GM23338 (cell line): ENCODE measurements at regions not wholly inside any gene's neighbourhood (a gene's known extent, or its start where the extent isn't known, plus 50 kb on each side); places are given as distances from the start of the nearest gene placed in this dataset.

Source experiments
- ATAC-seq: fragments of 200-7000 bp; cut with Tn5 transposase; 3 replicates; pipeline ENCODE4 v1.9.1; 2020
- DNase-seq: peaks from one replicate; pipeline ENCODE4 v3.0.0-alpha.2; 2015; ENCODE audit warnings: low spot score
- H2AFZ ChIP-seq: fragments of 200-600 bp; sonication (generic); 2 replicates; pipeline ENCODE4 v1.8.0; 2016; ENCODE audit warnings: antibody characterized with exemption, mild to moderate bottlenecking, moderate library complexity
- H3F3A ChIP-seq: fragments of 200-600 bp; sonication (generic); replicated peaks from 2 replicates; pipeline ENCODE4 v1.8.0; 2017; ENCODE audit warnings: antibody characterized with exemption, mixed run types, low read depth
- H3K27ac ChIP-seq: fragments of 200-600 bp; sonication (generic); 2 replicates; pipeline ENCODE4 v1.6.1; 2016; ENCODE audit warnings: low read depth
- H3K27me3 ChIP-seq: fragments of 200-600 bp; sonication (generic); 2 replicates; pipeline ENCODE4 v1.8.0; 2016; ENCODE audit warnings: mild to moderate bottlenecking, mixed run types, moderate library complexity; ENCODE audit not compliant: insufficient read depth
- H3K36me3 ChIP-seq: fragments of 200-600 bp; sonication (generic); 2 replicates; pipeline ENCODE4 v1.8.0; 2016; ENCODE audit warnings: mild to moderate bottlenecking; ENCODE audit not compliant: insufficient read depth
- H3K4me1 ChIP-seq: fragments of 200-600 bp; sonication (generic); 2 replicates; pipeline ENCODE4 v1.8.0; 2016; ENCODE audit warnings: mild to moderate bottlenecking, moderate library complexity; ENCODE audit not compliant: insufficient read depth
- H3K4me2 ChIP-seq: fragments of 200-600 bp; sonication (generic); 2 replicates; pipeline ENCODE4 v1.7.1; 2017; ENCODE audit warnings: mixed run types
- H3K4me3 ChIP-seq: fragments of 200-600 bp; sonication (generic); 2 replicates; pipeline ENCODE4 v1.6.1; 2016; ENCODE audit warnings: mixed run types
- H3K79me2 ChIP-seq: fragments of 200-600 bp; sonication (generic); replicated peaks from 2 replicates; pipeline ENCODE4 v1.8.0; 2017; ENCODE audit warnings: mild to moderate bottlenecking; ENCODE audit not compliant: insufficient read depth
- H3K9me2 ChIP-seq: fragments of 200-600 bp; sonication (generic); 2 replicates; pipeline ENCODE4 v1.8.0; 2017; ENCODE audit not compliant: insufficient read depth
- H4K20me1 ChIP-seq: fragments of 200-600 bp; sonication (generic); replicated peaks from 2 replicates; pipeline ENCODE4 v1.8.0; 2017; ENCODE audit warnings: mild to moderate bottlenecking; ENCODE audit not compliant: insufficient read depth
- H3K27ac Mint-ChIP-seq: 2 replicates; pipeline ENCODE4 v1.8.0; 2020; ENCODE audit warnings: inconsistent platforms, mild to moderate bottlenecking, moderate library complexity, mixed read lengths
- H3K27me3 Mint-ChIP-seq: 3 replicates; pipeline ENCODE4 v1.8.0; 2022; ENCODE audit warnings: low read depth, mild to moderate bottlenecking, moderate library complexity, mixed read lengths, inconsistent platforms; ENCODE audit not compliant: insufficient read depth, poor library complexity
- H3K36me3 Mint-ChIP-seq: 3 replicates; pipeline ENCODE4 v1.8.0; 2021; ENCODE audit warnings: low read depth, mild to moderate bottlenecking, inconsistent platforms, moderate library complexity, mixed read lengths
- H3K4me1 Mint-ChIP-seq: 3 replicates; pipeline ENCODE4 v1.8.0; 2020; ENCODE audit warnings: mild to moderate bottlenecking, inconsistent platforms, mixed read lengths
- H3K4me3 Mint-ChIP-seq: 3 replicates; pipeline ENCODE4 v1.8.0; 2021; ENCODE audit warnings: moderate library complexity, mild to moderate bottlenecking, inconsistent platforms, mixed read lengths
- H3K9me3 Mint-ChIP-seq: 3 replicates; pipeline ENCODE4 v1.8.0; 2020; ENCODE audit warnings: moderate library complexity, mild to moderate bottlenecking, inconsistent platforms, mixed read lengths
- CREB1 ChIP-seq: fragments of 250-450 bp; sonication (Bioruptor Pico); IDR thresholded peaks from 2 replicates; pipeline ENCODE4 v1.5.0; 2020; ENCODE audit warnings: low read depth, mild to moderate bottlenecking, moderate library complexity
- ETS1 ChIP-seq: IDR thresholded peaks from 2 replicates; pipeline ENCODE4 v1.6.1; 2016; ENCODE audit warnings: antibody characterized with exemption
- EZH2 ChIP-seq: fragments of 200-600 bp; sonication (generic); IDR thresholded peaks from one replicate; pipeline ENCODE4 v1.8.0; 2017; ENCODE audit warnings: antibody characterized with exemption, mild to moderate bottlenecking, low read depth; ENCODE audit not compliant: unreplicated experiment
- JUNB ChIP-seq: IDR thresholded peaks from one replicate; pipeline ENCODE4 v1.6.1; 2016; ENCODE audit warnings: antibody characterized with exemption; ENCODE audit not compliant: unreplicated experiment
- NANOG ChIP-seq: IDR thresholded peaks from 2 replicates; pipeline ENCODE4 v1.6.1; 2016; ENCODE audit warnings: antibody characterized with exemption, borderline replicate concordance
- STAT1 ChIP-seq: IDR thresholded peaks from one replicate; pipeline ENCODE4 v1.6.1; 2016; ENCODE audit warnings: antibody characterized with exemption; ENCODE audit not compliant: unreplicated experiment
- ZNF114 ChIP-seq: fragments of 250-450 bp; sonication (Bioruptor Pico); IDR thresholded peaks from 2 replicates; pipeline ENCODE4 v1.5.0; 2020; ENCODE audit warnings: mild to moderate bottlenecking, moderate library complexity
- ZNF331 ChIP-seq: fragments of 250-450 bp; sonication (Bioruptor Pico); IDR thresholded peaks from 2 replicates; pipeline ENCODE4 v1.5.0; 2020; ENCODE audit warnings: low read depth, mild to moderate bottlenecking, moderate library complexity

DNA sequence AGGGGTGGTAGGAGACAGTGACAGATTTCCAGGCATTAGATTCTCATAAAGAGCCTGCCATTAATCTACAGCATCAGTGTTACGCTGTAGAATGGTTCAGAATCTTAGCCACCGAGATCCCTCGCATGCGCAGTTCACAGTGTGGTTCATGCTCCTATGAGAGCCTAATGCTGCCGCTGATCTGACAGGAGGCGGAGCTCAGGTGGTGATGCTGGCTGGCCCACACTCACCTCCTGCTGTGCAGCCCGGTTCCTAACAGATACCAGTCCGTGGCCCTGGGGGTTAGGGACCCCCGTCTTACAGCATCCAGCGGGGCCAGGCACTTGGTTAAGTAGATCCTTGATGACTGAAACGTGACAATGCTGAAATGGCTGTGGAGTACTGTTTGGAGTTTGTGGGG lies 163.6 kb upstream of the C1orf21 start:
- Histone ChIP-seq H3K27ac (no peak overlapping the region), H3K27me3 (peaks cover 29% of the 10 kb centered on the region), H3K4me3 (no peak overlapping the region), H3K9me2 (no peaks in the 10 kb centered on the region), H3K79me2 (no peaks in the 10 kb centered on the region), H3K36me3 (no peaks in the 10 kb centered on the region), H4K20me1 (no peaks in the 10 kb centered on the region), H3K4me1 (no peaks in the 10 kb centered on the region), H2AFZ (no peak overlapping the region), H3F3A (no peaks in the 10 kb centered on the region), H3K4me2 (no peak overlapping the region)
- DNase-seq (peak; percentile 70), ATAC-seq (peak; percentile 81)
- Mint-ChIP-seq H3K4me3 (no peak overlapping the region), H3K27me3 (peaks cover 17% of the 10 kb centered on the region), H3K27ac (no peak overlapping the region), H3K36me3 (no peaks in the 10 kb centered on the region), H3K4me1 (no peaks in the 10 kb centered on the region), H3K9me3 (no peaks in the 10 kb centered on the region)
- TF ChIP-seq ZNF331 (CRISPR knock-in tag), result no peak
- TF ChIP-seq STAT1, result no peak
- TF ChIP-seq ETS1, result no peak
- no peak for TF ChIP-seq CREB1 (CRISPR knock-in tag)
- TF ChIP-seq NANOG, result no peak
- TF ChIP-seq JUNB, result no peak
- no peak for TF ChIP-seq ZNF114
- no peak for TF ChIP-seq EZH2

GRCh38 chr1:184225283-184226099 lies 161.3 kb upstream of the C1orf21 start:
- no peak overlapping the region for H3K4me3 ChIP-seq
- Mint-ChIP-seq H3K27ac (no peak overlapping the region), H3K9me3 (no peaks in the 10 kb centered on the region), H3K36me3 (no peaks in the 10 kb centered on the region), H3K27me3 (peaks cover 19% of the 10 kb centered on the region), H3K4me3 (no peak overlapping the region), H3K4me1 (no peaks in the 10 kb centered on the region)
- peaks cover 29% of the 10 kb centered on the region for H3K27me3 ChIP-seq
- ATAC-seq (no peak), DNase-seq (no peak)
- H3F3A ChIP-seq, result no peaks in the 10 kb centered on the region
- no peak for TF ChIP-seq NANOG
- no peaks in the 10 kb centered on the region for H3K9me2 ChIP-seq
- H3K36me3 ChIP-seq, result no peaks in the 10 kb centered on the region
- H3K4me1 ChIP-seq, result no peaks in the 10 kb centered on the region
- no peaks in the 10 kb centered on the region for H3K79me2 ChIP-seq
- no peak overlapping the region for H3K27ac ChIP-seq
- H2AFZ ChIP-seq, result peak overlapping the region; percentile 59; the same call in 1 of the 2 replicates
- no peak overlapping the region for H3K4me2 ChIP-seq
- no peaks in the 10 kb centered on the region for H4K20me1 ChIP-seq

DNA sequence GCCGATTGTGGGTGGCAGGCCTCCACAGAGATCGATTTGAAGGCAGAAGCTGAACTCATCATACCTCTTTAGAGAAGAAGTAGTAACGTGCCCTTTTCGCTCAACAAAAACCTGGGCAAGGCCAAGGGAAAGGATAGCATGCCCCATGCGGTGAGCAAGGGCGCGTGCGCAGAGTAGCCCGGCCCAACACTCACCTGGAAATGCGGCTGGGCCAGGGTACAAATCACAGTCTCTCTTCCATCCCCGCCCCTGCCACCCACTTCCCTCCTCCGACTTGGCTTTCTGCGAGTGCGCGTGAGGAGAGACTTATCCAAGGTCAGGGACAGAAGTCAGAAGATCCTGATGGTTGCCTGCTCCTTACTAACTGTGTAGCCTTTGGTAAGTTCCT lies 160.7 kb upstream of the C1orf21 start:
- Histone ChIP-seq H3K4me3 (no peak overlapping the region), H3K4me1 (no peaks in the 10 kb centered on the region), H3K79me2 (no peaks in the 10 kb centered on the region), H3K9me2 (no peaks in the 10 kb centered on the region), H3F3A (no peaks in the 10 kb centered on the region), H3K27me3 (peaks cover 29% of the 10 kb centered on the region), H3K4me2 (no peak overlapping the region), H4K20me1 (no peaks in the 10 kb centered on the region), H2AFZ (peak overlapping the region; percentile 59; the same call in 1 of the 2 replicates), H3K36me3 (no peaks in the 10 kb centered on the region), H3K27ac (no peak overlapping the region)
- Mint-ChIP-seq H3K9me3 (no peaks in the 10 kb centered on the region), H3K27me3 (peaks cover 19% of the 10 kb centered on the region), H3K36me3 (no peaks in the 10 kb centered on the region), H3K27ac (no peak overlapping the region), H3K4me1 (no peaks in the 10 kb centered on the region), H3K4me3 (no peak overlapping the region)
- no peak for TF ChIP-seq ZNF331 (CRISPR knock-in tag)
- TF ChIP-seq CREB1 (CRISPR knock-in tag), result no peak
- DNase-seq (peak; percentile 18), ATAC-seq (peak; percentile 21; the same call in 2 of the 3 replicates)
